Endothelial cell of umbilical vein (primary cell): ENCODE measurements at regions not wholly inside any gene's neighbourhood (a gene's known extent, or its start where the extent isn't known, plus 50 kb on each side); places are given as distances from the start of the nearest gene placed in this dataset.

Experiments
- CTCF ChIP-seq, 2 donors: IDR thresholded peaks; 1 replicate in 1 of 2; 2 replicates in 1 of 2; pipeline ENCODE4 v1.5.1; 2011; ENCODE audit warnings: low read length in 2 of 2, mild to moderate bottlenecking in 2 of 2, moderate library complexity in 2 of 2, control low read depth in 1 of 2, inconsistent platforms in 1 of 2, low read depth in 1 of 2; ENCODE audit not compliant: insufficient read depth in 1 of 2; ENCODE audit errors: extremely low read depth in 1 of 2
- EZH2 ChIP-seq: IDR thresholded peaks from 2 replicates; pipeline ENCODE4 v1.6.1; 2012; ENCODE audit warnings: borderline replicate concordance, low read depth, mild to moderate bottlenecking, moderate library complexity, low read length, inconsistent platforms; ENCODE audit not compliant: severe bottlenecking
- FOS ChIP-seq: IDR thresholded peaks from 2 replicates; pipeline ENCODE4 v1.6.1; 2011; ENCODE audit warnings: mild to moderate bottlenecking, low read length, moderate library complexity, borderline replicate concordance; ENCODE audit not compliant: insufficient read depth
- JUN ChIP-seq: IDR thresholded peaks from 2 replicates; pipeline ENCODE4 v1.6.1; 2011; ENCODE audit warnings: borderline replicate concordance, low read depth; ENCODE audit not compliant: insufficient read length, insufficient read depth
- MAX ChIP-seq: IDR thresholded peaks from 2 replicates; pipeline ENCODE4 v1.6.1; 2011; ENCODE audit not compliant: insufficient read depth, insufficient read length
- POLR2A ChIP-seq: IDR thresholded peaks from 2 replicates; pipeline ENCODE4 v1.6.1; 2012; ENCODE audit warnings: low read depth, mild to moderate bottlenecking, control low read depth, low read length

- TF ChIP-seq CTCF (IDR thresholded peaks at IDR 0.05; ENCODE audit: extremely low read depth in 1 of 2, insufficient read depth in 1 of 2, low read depth in 1 of 2, low read length in 2 of 2) (no peak), MAX (no peak), POLR2A (no peak), JUN (no peak), FOS (no peak), EZH2 (no peak)
Observed at GRCh38 chr7:3119963-3120362, 76.3 kb upstream of the CARD11 start.
